Activated naive CD4-positive, alpha-beta T cell treated with anti-CD3 and anti-CD28 coated beads for 36 hours (primary cell): ENCODE measurements at regions not wholly inside any gene's neighbourhood (a gene's known extent, or its start where the extent isn't known, plus 50 kb on each side); places are given as distances from the start of the nearest gene placed in this dataset.

Source experiments
- CTCF ChIA-PET: fragments of 350-600 bp; sonication (Branson Sonifier 250); formaldehyde crosslinking; loops from one replicate; lab custom pipeline; 2021; ENCODE audit warnings: antibody characterized with exemption; lab: Charles Lee
- DNase-seq: peaks from one replicate; pipeline ENCODE4 v3.0.0-alpha.2; 2020
- H3K27ac Mint-ChIP-seq: one replicate; pipeline ENCODE4 v1.8.0; 2021; ENCODE audit warnings: mild to moderate bottlenecking, mixed read lengths
- H3K27me3 Mint-ChIP-seq: one replicate; pipeline ENCODE4 v1.8.0; 2021; ENCODE audit warnings: low read depth, mixed read lengths
- H3K36me3 Mint-ChIP-seq: one replicate; pipeline ENCODE4 v1.8.0; 2021; ENCODE audit warnings: low read depth, mixed read lengths
- H3K4me1 Mint-ChIP-seq: one replicate; pipeline ENCODE4 v1.8.0; 2021; ENCODE audit warnings: low read depth, mixed read lengths
- H3K4me3 Mint-ChIP-seq: one replicate; pipeline ENCODE4 v1.8.0; 2021; ENCODE audit warnings: mild to moderate bottlenecking, moderate library complexity, mixed read lengths
- H3K9me3 Mint-ChIP-seq: one replicate; pipeline ENCODE4 v1.8.0; 2021; ENCODE audit warnings: mixed read lengths
- intact Hi-C: fragments of 100-400 bp; cut with micrococcal nuclease; formaldehyde crosslinking; loops from one replicate; pipeline ENCODE4 v1.15.1; 2023

DNA sequence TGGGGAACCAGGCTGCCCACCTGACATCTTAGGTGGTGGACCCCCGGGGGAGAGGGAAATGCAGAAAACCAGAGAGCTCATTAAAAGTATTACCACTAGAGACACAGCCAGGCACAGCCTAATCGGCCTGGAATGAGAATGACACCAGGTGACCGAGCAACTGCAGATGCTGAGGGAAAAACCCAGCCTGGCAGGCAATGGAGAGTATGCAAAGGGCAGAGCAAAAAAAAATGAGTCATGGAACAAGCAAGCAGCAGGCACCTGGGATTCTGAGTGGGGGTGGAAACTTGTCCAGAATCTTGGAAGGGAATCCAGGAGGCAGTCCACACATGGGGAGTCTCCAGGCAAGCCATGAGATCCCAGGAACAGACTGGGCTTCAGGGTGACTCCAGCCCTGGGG is 183.7 kb upstream of the LRRN1 start:
- intact Hi-C loops = no loop called here
- Mint-ChIP-seq H3K27me3 (peaks cover 2% of the 10 kb centered on the region), H3K4me3 (no peak overlapping the region), H3K27ac (no peak overlapping the region), H3K4me1 (no peaks in the 10 kb centered on the region), H3K9me3 (no peaks in the 10 kb centered on the region), H3K36me3 (peaks cover 2% of the 10 kb centered on the region)
- CTCF ChIA-PET = no interaction called here
- DNase-seq = no peak

DNA sequence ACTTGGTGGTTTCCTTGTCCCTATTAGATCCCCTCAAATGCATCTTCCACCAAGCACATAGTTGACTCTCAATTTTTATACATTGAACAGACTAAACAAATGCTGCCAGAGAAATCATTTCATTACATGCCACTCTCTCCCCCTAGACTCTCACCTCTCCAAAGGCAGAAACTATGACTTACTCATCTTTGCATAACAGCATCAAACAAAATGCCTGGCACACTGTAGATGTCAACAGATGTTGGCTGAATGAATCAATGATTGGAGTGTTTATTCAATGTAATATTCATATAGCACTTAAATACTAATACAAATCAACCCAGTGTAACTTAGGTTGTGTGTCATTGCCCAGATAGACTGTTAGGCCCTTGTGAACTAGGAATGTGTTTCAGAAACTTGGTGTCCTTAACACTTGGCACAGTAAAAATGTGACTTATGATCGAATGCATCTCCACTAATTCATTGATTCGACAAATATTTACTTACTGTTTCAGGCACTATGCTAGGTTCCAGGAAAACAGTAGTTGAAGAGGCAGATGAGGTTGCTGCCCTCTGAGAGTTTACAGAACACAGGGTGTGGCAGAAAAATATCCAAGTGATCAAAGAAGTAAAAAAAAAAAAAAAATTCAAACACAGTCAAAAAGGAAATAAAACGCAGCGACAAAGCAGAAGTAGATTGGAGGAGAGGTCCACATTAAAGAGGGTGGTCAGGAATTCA is 188.5 kb upstream of the LRRN1 start:
- Mint-ChIP-seq H3K4me1 (no peaks in the 10 kb centered on the region), H3K36me3 (peaks cover 2% of the 10 kb centered on the region), H3K9me3 (peaks cover 4% of the 10 kb centered on the region), H3K27me3 (no peaks in the 10 kb centered on the region), H3K27ac (no peak overlapping the region), H3K4me3 (no peak overlapping the region)
- CTCF ChIA-PET = no interaction called here
- no peak for DNase-seq
- intact Hi-C loops = no loop called here

DNA sequence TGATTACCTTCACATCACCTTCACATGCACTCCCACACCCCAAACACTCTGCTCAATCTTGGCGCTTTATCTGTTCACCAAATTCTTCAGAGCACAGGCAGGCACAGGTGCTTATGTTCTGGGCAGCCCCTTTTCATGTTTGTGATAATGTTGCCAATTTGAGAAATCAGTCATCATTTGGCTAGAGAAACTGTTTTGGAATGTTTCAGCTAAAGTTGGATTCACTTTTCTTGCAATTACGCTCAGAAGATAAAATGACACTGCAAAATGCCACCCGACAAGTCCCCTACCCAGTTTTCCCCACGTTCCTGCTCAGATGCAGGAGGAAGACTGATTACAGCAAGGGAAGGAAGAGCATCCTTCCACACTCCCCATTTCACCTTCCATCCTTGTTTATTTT is 192.9 kb upstream of the LRRN1 start:
- no peak overlapping the region for H3K4me3 Mint-ChIP-seq
- CTCF ChIA-PET = no interaction called here
- H3K27ac Mint-ChIP-seq = no peak overlapping the region
- H3K36me3 Mint-ChIP-seq = peaks cover 2% of the 10 kb centered on the region
- no peak for DNase-seq
- intact Hi-C loops = no loop called here
- H3K27me3 Mint-ChIP-seq = no peaks in the 10 kb centered on the region
- peaks cover 4% of the 10 kb centered on the region for H3K9me3 Mint-ChIP-seq
- H3K4me1 Mint-ChIP-seq = no peaks in the 10 kb centered on the region

DNA sequence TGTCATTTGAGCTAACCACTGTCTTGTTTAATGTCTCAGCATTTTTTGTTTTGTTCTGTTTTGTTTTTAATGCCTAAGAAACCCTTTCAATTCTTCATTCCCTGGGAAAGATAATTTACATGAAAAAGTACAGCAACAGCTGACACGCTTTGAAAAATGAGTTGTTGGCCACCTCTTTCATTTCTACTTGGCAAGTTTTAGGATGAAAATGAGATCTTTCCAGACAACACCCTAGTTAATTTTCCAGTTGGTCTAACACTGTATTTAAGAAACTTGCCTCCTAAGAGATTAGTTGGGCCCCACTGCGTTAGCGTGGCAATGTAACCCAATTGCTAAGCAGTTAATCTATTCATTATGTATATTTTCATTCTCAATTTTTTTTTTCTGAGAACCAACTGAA is 194.0 kb upstream of the LRRN1 start:
- intact Hi-C loops = no loop called here
- Mint-ChIP-seq H3K36me3 (no peaks in the 10 kb centered on the region), H3K27me3 (no peaks in the 10 kb centered on the region), H3K27ac (no peak overlapping the region), H3K4me3 (no peak overlapping the region), H3K4me1 (no peaks in the 10 kb centered on the region), H3K9me3 (peaks cover 4% of the 10 kb centered on the region)
- CTCF ChIA-PET = no interaction called here
- no peak for DNase-seq

DNA sequence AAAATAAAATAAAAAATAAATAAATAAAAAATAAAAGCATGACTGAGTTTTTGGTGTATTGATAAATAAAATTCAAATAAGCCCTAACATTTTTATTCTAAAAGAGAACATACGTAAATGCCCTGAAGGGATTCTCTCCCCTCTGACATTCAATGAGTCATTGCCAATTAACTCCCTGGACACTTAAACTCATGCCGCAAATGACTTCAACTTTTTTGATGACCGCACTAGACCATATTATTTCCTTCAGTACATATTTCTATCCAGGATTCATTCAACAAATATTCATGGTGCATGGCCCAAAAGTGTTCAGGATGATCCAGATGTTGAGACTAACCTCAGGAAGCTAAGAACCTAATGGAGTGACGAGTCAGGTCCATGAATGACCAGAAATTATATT is 195.9 kb upstream of the LRRN1 start:
- no peaks in the 10 kb centered on the region for H3K36me3 Mint-ChIP-seq
- H3K9me3 Mint-ChIP-seq = no peaks in the 10 kb centered on the region
- H3K4me3 Mint-ChIP-seq = no peak overlapping the region
- intact Hi-C loops = no loop called here
- no peak for DNase-seq
- no peak overlapping the region for H3K27ac Mint-ChIP-seq
- H3K27me3 Mint-ChIP-seq = no peaks in the 10 kb centered on the region
- no peaks in the 10 kb centered on the region for H3K4me1 Mint-ChIP-seq
- CTCF ChIA-PET = no interaction called here

DNA sequence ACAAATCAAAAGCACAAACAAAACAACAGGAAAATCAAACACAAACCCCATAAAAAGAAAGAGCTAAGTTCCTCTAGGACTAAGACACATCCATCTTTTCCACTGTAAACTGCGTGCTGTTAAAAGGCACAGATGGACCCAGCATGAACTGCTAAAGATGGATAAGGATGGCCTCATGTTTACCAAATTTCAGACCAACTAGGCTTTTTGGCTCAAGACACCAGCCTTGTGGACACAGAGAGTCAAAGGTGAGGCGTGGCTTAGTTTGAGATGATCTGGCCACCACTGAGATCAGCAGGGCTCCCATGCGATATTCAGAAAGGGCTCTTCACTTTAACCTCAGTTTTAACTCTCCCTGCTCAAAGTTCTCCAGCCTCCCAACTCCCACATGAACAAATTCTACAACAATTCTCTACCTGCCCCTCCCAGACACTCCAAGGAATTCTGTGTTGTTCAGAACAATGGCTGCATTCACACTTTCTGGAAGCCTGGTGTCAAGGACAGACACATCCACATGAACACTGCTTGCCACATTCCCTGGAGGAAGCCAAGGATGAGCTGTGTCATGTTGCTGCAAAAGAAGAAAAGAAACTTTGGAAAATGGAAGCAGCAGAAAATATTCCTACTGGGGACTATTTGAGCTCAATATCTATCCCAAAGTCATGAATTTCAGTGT is 198.4 kb upstream of the LRRN1 start:
- CTCF ChIA-PET = no interaction called here
- Mint-ChIP-seq H3K27me3 (no peaks in the 10 kb centered on the region), H3K4me3 (no peak overlapping the region), H3K9me3 (no peaks in the 10 kb centered on the region), H3K27ac (no peak overlapping the region), H3K4me1 (no peaks in the 10 kb centered on the region), H3K36me3 (no peaks in the 10 kb centered on the region)
- intact Hi-C loops = no loop called here
- DNase-seq = no peak

DNA sequence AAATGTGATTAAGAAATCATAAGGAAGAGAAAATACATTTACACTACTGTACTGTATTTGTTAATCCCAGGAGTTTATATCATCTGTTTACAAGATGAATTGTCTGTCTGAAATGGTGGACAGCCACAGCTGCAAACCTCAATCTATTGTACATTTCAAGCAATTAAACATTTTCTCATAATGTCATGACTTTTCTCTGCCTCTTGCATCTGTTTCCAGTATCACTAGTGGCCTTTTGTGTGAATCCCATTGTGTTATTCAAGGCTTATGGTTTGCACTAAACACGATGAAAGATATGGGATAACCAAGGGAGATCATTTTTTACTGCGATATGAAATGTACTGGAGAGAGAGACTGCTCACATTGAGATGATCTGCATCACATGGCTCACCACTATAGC is 200.2 kb upstream of the LRRN1 start:
- no peaks in the 10 kb centered on the region for H3K27me3 Mint-ChIP-seq
- intact Hi-C loops = no loop called here
- CTCF ChIA-PET = no interaction called here
- H3K4me1 Mint-ChIP-seq = no peaks in the 10 kb centered on the region
- no peak overlapping the region for H3K4me3 Mint-ChIP-seq
- H3K27ac Mint-ChIP-seq = no peak overlapping the region
- no peaks in the 10 kb centered on the region for H3K36me3 Mint-ChIP-seq
- DNase-seq = no peak
- no peaks in the 10 kb centered on the region for H3K9me3 Mint-ChIP-seq

DNA sequence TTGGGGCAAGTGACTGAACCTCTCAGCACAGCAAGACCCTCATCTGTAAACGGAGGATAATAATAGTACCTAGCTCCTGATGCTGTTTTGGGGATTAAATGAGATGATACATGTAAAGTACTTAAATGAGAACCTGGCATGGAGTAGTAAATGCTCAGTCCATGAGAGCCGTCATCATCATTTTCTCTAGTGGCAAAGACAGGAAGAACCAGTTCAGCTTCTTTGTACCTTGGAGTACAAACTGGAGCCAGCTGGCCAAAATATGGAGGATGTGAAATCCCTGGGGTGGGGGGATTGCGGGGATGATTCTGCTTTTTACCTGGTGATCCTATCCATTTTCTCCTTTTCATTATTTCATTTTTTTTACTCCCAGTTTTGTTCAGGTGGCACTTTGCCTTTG is 204.2 kb upstream of the LRRN1 start:
- CTCF ChIA-PET = no interaction called here
- no peak overlapping the region for H3K27ac Mint-ChIP-seq
- H3K36me3 Mint-ChIP-seq = no peaks in the 10 kb centered on the region
- intact Hi-C loops = no loop called here
- H3K4me3 Mint-ChIP-seq = no peak overlapping the region
- no peaks in the 10 kb centered on the region for H3K4me1 Mint-ChIP-seq
- no peaks in the 10 kb centered on the region for H3K9me3 Mint-ChIP-seq
- DNase-seq = no peak
- no peaks in the 10 kb centered on the region for H3K27me3 Mint-ChIP-seq

DNA sequence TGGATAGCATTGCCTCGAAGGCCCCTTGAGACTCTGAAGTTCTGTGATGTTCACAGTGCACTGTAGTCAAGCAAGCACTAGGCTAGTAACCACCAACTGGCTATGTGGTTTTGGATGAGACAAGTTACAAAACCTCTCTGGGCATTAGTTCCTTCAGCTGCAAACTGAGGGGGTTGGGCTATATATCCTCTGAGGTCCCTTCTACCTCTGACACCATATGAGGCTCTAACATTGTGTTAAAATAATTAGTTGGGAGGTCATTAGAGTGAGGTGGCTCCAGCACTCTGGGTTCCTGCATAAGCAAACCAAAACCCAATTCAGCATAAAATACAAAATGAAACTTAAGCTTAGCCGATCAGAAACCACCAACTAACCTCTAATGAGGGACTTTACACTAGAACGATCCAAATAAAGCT is 209.5 kb upstream of the LRRN1 start:
- H3K36me3 Mint-ChIP-seq = no peaks in the 10 kb centered on the region
- no peak overlapping the region for H3K4me3 Mint-ChIP-seq
- no peak overlapping the region for H3K27ac Mint-ChIP-seq
- no peaks in the 10 kb centered on the region for H3K4me1 Mint-ChIP-seq
- intact Hi-C loops = no loop called here
- H3K27me3 Mint-ChIP-seq = no peaks in the 10 kb centered on the region
- no peaks in the 10 kb centered on the region for H3K9me3 Mint-ChIP-seq
- no peak for DNase-seq
- CTCF ChIA-PET = no interaction called here

DNA sequence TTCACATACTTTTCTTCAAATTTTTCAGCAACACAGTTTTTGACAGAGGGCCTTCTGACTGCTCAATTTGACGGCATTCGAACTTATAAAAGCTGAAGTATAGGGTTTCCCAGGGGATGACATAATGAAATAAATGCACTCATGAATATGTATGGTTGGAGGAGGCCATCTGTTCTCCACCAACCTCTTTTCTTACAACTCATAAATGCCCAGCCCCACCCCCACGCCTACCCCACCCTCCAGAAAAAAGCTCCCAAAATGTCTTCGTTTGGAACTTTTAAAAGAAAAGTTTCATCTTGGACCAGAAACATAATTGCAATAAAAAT is 211.6 kb upstream of the LRRN1 start:
- Mint-ChIP-seq H3K27me3 (no peaks in the 10 kb centered on the region), H3K4me3 (no peak overlapping the region), H3K27ac (no peak overlapping the region), H3K9me3 (no peaks in the 10 kb centered on the region), H3K36me3 (no peaks in the 10 kb centered on the region), H3K4me1 (no peaks in the 10 kb centered on the region)
- no peak for DNase-seq
- CTCF ChIA-PET = no interaction called here
- intact Hi-C loops = no loop called here

DNA sequence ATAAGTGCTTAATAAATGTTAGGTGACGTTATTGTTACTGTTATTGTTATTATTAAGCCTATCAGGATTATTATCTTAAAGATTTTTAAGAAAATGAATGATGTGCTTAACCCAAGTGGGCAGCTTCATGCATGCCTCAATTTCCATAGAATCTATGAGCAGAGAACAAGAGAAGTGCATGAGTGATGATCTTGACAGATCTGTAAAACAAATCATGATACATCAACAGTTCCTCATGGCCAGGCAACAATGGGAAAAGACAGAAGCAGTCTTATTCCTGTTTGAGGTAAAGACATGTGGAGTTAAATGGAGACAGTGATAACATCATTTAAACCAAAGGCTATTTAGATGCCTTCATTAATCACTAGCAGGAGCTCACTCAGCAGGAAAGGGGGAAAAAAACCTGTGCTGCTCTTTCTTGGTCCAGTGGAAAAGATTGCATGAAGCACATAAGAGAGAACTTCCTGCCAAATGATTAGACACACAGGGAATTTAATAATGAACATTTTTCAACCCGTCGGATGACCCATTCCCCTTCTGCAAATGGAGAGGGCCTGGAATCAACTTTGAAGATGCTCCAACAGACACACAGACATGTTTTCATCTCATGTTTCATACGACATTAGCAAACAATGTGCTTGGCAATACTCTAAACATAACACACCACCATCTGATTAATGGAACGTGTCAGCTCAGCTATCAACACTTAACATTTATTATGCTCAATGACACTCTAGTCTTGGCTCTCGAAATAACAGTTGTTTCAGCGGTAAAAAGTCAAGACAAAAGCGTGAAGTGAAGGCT is 212.2 kb upstream of the LRRN1 start:
- Mint-ChIP-seq H3K27me3 (no peaks in the 10 kb centered on the region), H3K4me1 (no peaks in the 10 kb centered on the region), H3K36me3 (no peaks in the 10 kb centered on the region), H3K27ac (no peak overlapping the region), H3K9me3 (no peaks in the 10 kb centered on the region), H3K4me3 (no peak overlapping the region)
- CTCF ChIA-PET = no interaction called here
- intact Hi-C loops = no loop called here
- DNase-seq = no peak

DNA sequence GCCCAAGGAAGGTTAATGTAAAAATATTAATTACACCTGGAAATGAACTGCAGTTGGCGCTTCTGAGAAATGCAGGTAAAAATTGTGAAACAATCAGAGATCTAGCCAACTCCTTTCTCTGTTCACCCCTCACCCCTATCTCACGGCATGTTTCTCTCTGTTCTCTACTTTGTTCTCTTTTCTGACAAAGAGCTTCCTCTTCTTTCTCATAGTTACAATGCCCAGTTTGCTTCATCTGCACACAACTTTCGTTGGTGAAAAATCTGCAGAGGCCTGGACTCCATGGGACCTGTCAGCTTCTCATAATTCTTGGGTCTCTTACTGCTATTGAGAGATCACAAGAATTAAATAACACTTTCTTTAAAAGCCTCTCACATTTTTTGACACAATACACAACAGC is 212.9 kb upstream of the LRRN1 start:
- Mint-ChIP-seq H3K27ac (no peak overlapping the region), H3K4me1 (no peaks in the 10 kb centered on the region), H3K27me3 (no peaks in the 10 kb centered on the region), H3K36me3 (no peaks in the 10 kb centered on the region), H3K9me3 (no peaks in the 10 kb centered on the region), H3K4me3 (no peak overlapping the region)
- no peak for DNase-seq
- intact Hi-C loops = no loop called here
- CTCF ChIA-PET = no interaction called here

DNA sequence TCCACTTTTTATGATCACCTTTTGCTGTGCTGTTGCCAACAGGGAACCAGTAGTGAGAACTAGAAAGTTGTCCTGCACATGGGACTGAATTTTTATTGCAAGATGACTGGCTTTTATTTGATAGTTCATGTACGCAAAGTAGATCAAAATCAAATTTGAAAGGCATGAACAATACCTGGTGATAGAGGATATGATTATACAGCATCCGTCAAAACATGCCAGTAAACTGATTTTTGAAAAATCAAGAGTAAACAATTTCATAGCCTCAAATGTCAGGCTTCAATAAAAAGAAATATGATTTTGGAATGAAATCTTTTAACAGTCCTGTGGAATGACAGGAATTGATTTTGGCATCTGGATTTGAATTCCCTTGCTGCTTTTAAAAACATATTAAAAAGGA is 219.6 kb upstream of the LRRN1 start:
- no peaks in the 10 kb centered on the region for H3K27me3 Mint-ChIP-seq
- intact Hi-C loops = no loop called here
- no peaks in the 10 kb centered on the region for H3K36me3 Mint-ChIP-seq
- H3K9me3 Mint-ChIP-seq = no peaks in the 10 kb centered on the region
- H3K4me3 Mint-ChIP-seq = no peak overlapping the region
- no peaks in the 10 kb centered on the region for H3K4me1 Mint-ChIP-seq
- CTCF ChIA-PET = no interaction called here
- no peak for DNase-seq
- H3K27ac Mint-ChIP-seq = no peak overlapping the region
